GM13976 (cell line): ENCODE measurements at regions not wholly inside any gene's neighbourhood (a gene's known extent, or its start where the extent isn't known, plus 50 kb on each side); places are given as distances from the start of the nearest gene placed in this dataset.

Experiments used
- DNase-seq: peaks from one replicate; pipeline ENCODE4 v3.0.0; 2012; ENCODE audit warnings: low spot score
- in situ Hi-C: fragments of 300-500 bp; cut with MboI; formaldehyde crosslinking; loops from one replicate; pipeline ENCODE4 v1.12.0; 2022; ENCODE audit warnings: low sequenced_read_pairs, mixed read lengths, inconsistent platforms; ENCODE audit not compliant: unreplicated experiment
- TF ChIP-seq, protein P1 (sequence below): IDR thresholded peaks from 2 replicates; pipeline ENCODE4 v1.5.1; 2012; ENCODE audit warnings: borderline replicate concordance, mild to moderate bottlenecking; ENCODE audit not compliant: insufficient read depth; ENCODE audit errors: extremely low read depth, missing control alignments, control extremely low read depth

GRCh38 chr2:42850016-42850805 lies 57.8 kb upstream of the HAAO start:
- TF ChIP-seq, protein P1, sequence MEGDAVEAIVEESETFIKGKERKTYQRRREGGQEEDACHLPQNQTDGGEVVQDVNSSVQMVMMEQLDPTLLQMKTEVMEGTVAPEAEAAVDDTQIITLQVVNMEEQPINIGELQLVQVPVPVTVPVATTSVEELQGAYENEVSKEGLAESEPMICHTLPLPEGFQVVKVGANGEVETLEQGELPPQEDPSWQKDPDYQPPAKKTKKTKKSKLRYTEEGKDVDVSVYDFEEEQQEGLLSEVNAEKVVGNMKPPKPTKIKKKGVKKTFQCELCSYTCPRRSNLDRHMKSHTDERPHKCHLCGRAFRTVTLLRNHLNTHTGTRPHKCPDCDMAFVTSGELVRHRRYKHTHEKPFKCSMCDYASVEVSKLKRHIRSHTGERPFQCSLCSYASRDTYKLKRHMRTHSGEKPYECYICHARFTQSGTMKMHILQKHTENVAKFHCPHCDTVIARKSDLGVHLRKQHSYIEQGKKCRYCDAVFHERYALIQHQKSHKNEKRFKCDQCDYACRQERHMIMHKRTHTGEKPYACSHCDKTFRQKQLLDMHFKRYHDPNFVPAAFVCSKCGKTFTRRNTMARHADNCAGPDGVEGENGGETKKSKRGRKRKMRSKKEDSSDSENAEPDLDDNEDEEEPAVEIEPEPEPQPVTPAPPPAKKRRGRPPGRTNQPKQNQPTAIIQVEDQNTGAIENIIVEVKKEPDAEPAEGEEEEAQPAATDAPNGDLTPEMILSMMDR = no peak
- no peak for DNase-seq
- in situ Hi-C loops = no loop called here

GRCh38 chr2:42849311-42849710 lies 56.9 kb upstream of the HAAO start:
- in situ Hi-C loops = no loop called here
- DNase-seq = no peak
- TF ChIP-seq, protein P1 = no peak

DNA sequence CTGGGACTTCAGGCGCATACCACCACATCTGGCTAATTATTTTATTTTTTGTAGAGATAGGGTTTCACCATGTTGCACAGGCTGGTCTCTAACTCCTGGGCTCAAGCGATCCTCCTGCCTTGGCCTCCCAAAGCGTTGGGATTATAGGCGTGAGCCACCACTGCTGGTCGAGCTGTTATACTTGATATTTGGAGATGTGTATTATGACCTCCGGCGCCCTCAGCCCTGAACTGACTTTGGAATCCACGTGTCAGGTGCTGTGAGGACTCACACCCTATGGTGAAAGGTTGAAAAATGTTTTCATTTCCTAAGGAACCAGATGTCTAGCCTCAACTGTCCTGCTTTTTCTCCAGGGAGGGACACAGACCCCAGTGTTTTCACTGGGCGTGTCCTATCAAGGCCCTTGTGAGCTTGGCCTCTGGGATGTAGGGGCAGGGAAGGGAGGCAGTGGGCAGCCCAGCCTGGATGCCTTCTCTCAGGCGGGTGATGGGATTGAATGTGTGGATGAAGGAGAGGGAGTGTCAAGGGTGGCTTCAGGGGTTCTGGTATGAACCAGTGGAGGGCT lies 56.4 kb upstream of the HAAO start:
- in situ Hi-C loops = no loop called here
- no peak for DNase-seq
- TF ChIP-seq, protein P1 = no peak

DNA sequence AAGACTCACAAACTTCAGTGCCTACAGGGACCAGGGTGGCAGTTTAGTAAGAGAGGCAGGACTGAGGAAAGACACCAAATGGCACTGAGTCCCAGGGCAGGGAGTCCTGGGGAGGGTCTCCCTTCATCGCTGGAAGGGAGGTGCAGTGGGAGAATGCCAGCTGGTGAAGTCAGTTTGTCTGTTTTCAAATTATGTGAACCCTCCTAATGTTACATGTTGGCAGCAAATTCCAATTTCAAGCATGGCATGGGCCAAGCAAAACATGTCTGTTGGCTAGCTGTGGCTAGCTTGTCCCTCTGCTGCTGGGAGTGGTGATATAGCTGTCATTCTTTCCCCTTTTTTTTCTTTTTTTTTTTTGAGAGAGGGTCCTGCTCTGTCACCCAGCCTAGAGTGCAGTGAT lies 55.9 kb upstream of the HAAO start:
- TF ChIP-seq, protein P1 = no peak
- in situ Hi-C loops = no loop called here
- DNase-seq = no peak

GRCh38 chr2:42847596-42848151 lies 55.3 kb upstream of the HAAO start:
- TF ChIP-seq, protein P1 = no peak
- no peak for DNase-seq
- in situ Hi-C loops = no loop called here

- in situ Hi-C loops = no loop called here
- TF ChIP-seq, protein P1 = no peak
Measured at GRCh38 chr2:42846932-42847595, 54.7 kb upstream of the HAAO start.

More at GRCh38 chr2:42846932-42847595, 54.7 kb upstream of the HAAO start:
- no peak for DNase-seq
